HFFc6 (cell line): ENCODE measurements at regions not wholly inside any gene's neighbourhood (a gene's known extent, or its start where the extent isn't known, plus 50 kb on each side); places are given as distances from the start of the nearest gene placed in this dataset.

Source experiments
- DNase-seq: peaks from one replicate; pipeline ENCODE4 v3.0.0-alpha.2; 2018
- H3K27ac Mint-ChIP-seq: 2 replicates; pipeline ENCODE4 v1.8.0; 2020; ENCODE audit warnings: mild to moderate bottlenecking, mixed read lengths
- H3K27me3 Mint-ChIP-seq: 2 replicates; pipeline ENCODE4 v1.8.0; 2021; ENCODE audit warnings: mild to moderate bottlenecking, moderate library complexity, mixed read lengths; ENCODE audit not compliant: insufficient read depth
- H3K36me3 Mint-ChIP-seq: 2 replicates; pipeline ENCODE4 v1.8.0; 2021; ENCODE audit warnings: low read depth, mixed read lengths
- H3K4me1 Mint-ChIP-seq: 2 replicates; pipeline ENCODE4 v1.8.0; 2020; ENCODE audit warnings: low read depth, mixed read lengths
- H3K4me3 Mint-ChIP-seq: 2 replicates; pipeline ENCODE4 v1.8.0; 2020; ENCODE audit warnings: mild to moderate bottlenecking, moderate library complexity, mixed read lengths
- H3K9me3 Mint-ChIP-seq: 2 replicates; pipeline ENCODE4 v1.8.0; 2020; ENCODE audit warnings: mild to moderate bottlenecking, mixed read lengths
- TF ChIP-seq, protein P1 (sequence below): fragments of 200-600 bp; sonication (generic); IDR thresholded peaks from 2 replicates; pipeline ENCODE4 v1.5.0; 2021; ENCODE audit warnings: antibody characterized with exemption, mild to moderate bottlenecking

DNA sequence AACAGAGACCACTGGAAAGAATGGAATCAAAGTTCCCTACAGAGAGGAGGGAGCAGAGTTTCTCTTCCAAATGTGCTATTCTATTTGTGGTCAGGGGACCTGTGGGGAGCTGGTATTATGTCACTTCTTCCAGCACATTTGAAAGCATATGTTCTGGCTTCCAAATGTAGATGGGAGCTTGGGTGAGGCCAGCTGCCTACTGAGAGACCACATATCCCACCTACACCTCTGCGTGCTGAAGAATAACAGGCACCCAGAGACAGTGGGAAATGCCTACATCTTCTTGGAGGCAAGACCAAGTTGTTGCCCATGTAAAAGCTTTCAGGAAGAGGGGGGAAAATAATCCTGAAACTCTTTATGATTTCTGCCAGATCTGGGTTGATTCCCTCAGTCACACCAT lies 286.8 kb upstream of the UMPS start:
- Mint-ChIP-seq H3K9me3 (no peaks in the 10 kb centered on the region), H3K4me1 (no peaks in the 10 kb centered on the region), H3K27me3 (peaks cover 15% of the 10 kb centered on the region), H3K36me3 (no peaks in the 10 kb centered on the region), H3K27ac (no peak overlapping the region), H3K4me3 (no peak overlapping the region)
- TF ChIP-seq, protein P1, sequence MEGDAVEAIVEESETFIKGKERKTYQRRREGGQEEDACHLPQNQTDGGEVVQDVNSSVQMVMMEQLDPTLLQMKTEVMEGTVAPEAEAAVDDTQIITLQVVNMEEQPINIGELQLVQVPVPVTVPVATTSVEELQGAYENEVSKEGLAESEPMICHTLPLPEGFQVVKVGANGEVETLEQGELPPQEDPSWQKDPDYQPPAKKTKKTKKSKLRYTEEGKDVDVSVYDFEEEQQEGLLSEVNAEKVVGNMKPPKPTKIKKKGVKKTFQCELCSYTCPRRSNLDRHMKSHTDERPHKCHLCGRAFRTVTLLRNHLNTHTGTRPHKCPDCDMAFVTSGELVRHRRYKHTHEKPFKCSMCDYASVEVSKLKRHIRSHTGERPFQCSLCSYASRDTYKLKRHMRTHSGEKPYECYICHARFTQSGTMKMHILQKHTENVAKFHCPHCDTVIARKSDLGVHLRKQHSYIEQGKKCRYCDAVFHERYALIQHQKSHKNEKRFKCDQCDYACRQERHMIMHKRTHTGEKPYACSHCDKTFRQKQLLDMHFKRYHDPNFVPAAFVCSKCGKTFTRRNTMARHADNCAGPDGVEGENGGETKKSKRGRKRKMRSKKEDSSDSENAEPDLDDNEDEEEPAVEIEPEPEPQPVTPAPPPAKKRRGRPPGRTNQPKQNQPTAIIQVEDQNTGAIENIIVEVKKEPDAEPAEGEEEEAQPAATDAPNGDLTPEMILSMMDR, result no peak
- no peak for DNase-seq

DNA sequence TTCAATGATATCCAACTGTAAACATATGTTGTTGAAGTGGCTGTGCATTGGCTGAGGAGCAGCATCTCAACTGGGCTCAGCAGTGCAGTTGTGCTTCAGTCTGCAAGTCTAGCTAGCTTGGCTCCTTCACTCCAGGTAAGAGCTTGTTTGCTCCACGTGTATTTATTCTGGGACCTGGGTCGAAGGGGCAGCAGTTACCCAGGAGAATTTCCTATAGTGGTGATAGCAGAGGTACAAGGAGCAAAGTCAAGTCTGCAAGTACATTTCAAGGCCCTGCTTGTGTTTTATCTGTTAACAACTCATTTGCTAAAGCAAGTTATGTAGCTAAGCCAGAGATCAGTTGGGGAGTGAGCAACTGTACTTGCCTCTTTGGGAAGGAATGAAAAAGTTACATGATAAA lies 286.2 kb upstream of the UMPS start:
- peaks cover 20% of the 10 kb centered on the region for H3K27me3 Mint-ChIP-seq
- TF ChIP-seq, protein P1, result no peak
- no peaks in the 10 kb centered on the region for H3K4me1 Mint-ChIP-seq
- H3K9me3 Mint-ChIP-seq, result no peaks in the 10 kb centered on the region
- no peaks in the 10 kb centered on the region for H3K36me3 Mint-ChIP-seq
- H3K4me3 Mint-ChIP-seq, result no peak overlapping the region
- no peak overlapping the region for H3K27ac Mint-ChIP-seq
- no peak for DNase-seq

DNA sequence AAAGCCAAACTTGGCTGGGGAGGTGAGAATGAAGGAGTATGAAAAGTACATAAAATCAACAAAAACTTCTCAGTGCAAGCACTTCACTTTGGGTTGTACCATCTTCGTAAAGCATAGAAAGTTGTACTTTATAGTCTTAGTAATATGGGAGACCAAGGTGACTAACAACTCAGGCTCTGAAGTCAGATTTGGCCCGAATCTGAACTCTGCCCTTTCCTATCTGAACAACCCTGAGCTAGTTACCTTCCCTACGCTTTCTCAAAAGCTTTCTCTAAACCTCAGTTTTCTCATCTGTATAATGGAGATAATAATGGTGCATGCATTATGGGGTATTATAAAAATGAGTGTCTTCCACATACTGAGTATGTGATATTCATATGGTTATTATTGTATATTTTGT lies 285.4 kb upstream of the UMPS start:
- Mint-ChIP-seq H3K36me3 (no peaks in the 10 kb centered on the region), H3K4me1 (no peaks in the 10 kb centered on the region), H3K27ac (no peak overlapping the region), H3K9me3 (no peaks in the 10 kb centered on the region), H3K4me3 (no peak overlapping the region), H3K27me3 (peaks cover 20% of the 10 kb centered on the region)
- no peak for DNase-seq
- TF ChIP-seq, protein P1, result no peak

DNA sequence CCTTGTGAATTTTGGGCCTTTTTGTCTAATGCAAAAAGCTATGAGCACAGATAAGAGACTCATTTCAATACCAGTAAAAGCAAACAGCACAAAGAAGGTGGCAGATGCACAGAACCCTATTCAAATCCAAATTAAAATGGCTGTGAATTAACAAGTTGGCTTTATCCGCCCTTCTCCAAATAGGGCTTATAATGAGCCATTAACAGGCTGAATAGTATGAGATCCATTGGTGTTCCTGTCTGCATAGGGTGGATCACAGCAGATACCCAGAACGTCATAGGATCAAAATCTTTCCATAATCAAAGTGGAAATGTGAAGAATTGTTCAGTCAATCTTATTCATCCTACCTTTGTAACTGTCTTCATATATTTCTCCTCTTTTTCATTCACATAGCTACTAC lies 282.4 kb upstream of the UMPS start:
- no peak overlapping the region for H3K4me3 Mint-ChIP-seq
- DNase-seq, result no peak
- H3K27me3 Mint-ChIP-seq, result peaks cover 19% of the 10 kb centered on the region
- no peaks in the 10 kb centered on the region for H3K4me1 Mint-ChIP-seq
- TF ChIP-seq, protein P1, result no peak
- no peaks in the 10 kb centered on the region for H3K9me3 Mint-ChIP-seq
- H3K27ac Mint-ChIP-seq, result no peak overlapping the region
- H3K36me3 Mint-ChIP-seq, result no peaks in the 10 kb centered on the region

DNA sequence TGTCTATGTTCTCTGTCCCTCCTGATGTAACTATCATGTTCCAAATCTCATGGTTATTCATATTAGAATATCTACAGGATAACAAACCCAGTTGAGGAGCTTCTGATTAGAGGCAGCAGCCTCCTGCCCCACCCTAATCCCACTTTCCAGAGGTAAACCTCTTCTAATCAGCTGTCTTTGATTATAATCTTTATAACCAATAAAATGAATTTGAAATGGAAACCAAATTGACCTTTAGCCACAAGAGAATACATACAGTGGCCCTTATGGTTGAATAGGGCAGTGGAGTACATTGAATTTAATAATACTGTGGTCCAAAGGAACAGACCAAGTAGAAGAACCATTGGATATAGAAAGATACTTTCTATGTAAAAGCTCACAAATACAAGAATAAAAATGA lies 281.3 kb upstream of the UMPS start:
- H3K27me3 Mint-ChIP-seq, result peaks cover 16% of the 10 kb centered on the region
- H3K36me3 Mint-ChIP-seq, result no peaks in the 10 kb centered on the region
- H3K4me1 Mint-ChIP-seq, result no peaks in the 10 kb centered on the region
- no peaks in the 10 kb centered on the region for H3K9me3 Mint-ChIP-seq
- no peak overlapping the region for H3K4me3 Mint-ChIP-seq
- H3K27ac Mint-ChIP-seq, result no peak overlapping the region
- TF ChIP-seq, protein P1, result no peak
- no peak for DNase-seq

DNA sequence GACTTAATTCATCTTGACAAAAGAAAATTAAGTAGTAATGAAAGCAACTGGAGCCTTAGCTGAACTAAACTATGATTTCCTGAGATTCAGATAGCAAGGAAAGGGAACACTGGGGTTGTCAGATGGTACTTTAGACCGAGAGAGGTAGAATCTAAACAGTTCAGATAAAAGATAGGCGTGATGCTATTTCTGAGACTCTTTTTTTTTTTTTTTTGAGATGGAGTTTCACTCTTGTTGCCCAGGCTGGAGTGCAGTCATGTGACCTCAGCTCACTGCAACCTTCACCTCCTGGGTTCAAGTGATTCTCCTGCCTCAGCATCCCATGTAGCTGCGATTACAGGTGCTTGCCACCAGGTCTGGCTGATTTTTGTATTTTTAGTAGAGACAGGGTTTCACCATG lies 279.9 kb upstream of the UMPS start:
- no peak overlapping the region for H3K27ac Mint-ChIP-seq
- H3K36me3 Mint-ChIP-seq, result no peaks in the 10 kb centered on the region
- no peaks in the 10 kb centered on the region for H3K4me1 Mint-ChIP-seq
- peaks cover 16% of the 10 kb centered on the region for H3K27me3 Mint-ChIP-seq
- TF ChIP-seq, protein P1, result no peak
- no peak overlapping the region for H3K4me3 Mint-ChIP-seq
- DNase-seq, result no peak
- no peaks in the 10 kb centered on the region for H3K9me3 Mint-ChIP-seq
